Spleen (tissue), 7 donors: ENCODE measurements at regions not wholly inside any gene's neighbourhood (a gene's known extent, or its start where the extent isn't known, plus 50 kb on each side); places are given as distances from the start of the nearest gene placed in this dataset.
"Not testable (repeated sequence)": the region's sequence is repeated elsewhere in the genome, so short reads cannot be mapped to it uniquely, and the experiment has no call there.

Experiments used
- POLR2A ChIP-seq, 3 donors: fragments of 450-650 bp; IDR thresholded peaks; one replicate each; pipeline ENCODE4 v1.5.1; 2017; ENCODE audit warnings: antibody characterized with exemption in 3 of 3, mild to moderate bottlenecking in 1 of 3
- POLR2AphosphoS5 ChIP-seq, 3 donors: sonication (generic); formaldehyde crosslinking; IDR thresholded peaks; one replicate each; pipeline ENCODE4 v1.5.1; 2017; ENCODE audit warnings: antibody characterized with exemption in 3 of 3
- TF ChIP-seq, protein P1 (sequence below), 11 experiments: fragments of 200-600 bp in 7 of 11; fragments of 450-650 bp in 4 of 11; sonication (generic) in 4 of 11; IDR thresholded peaks in 8 of 11; conservative IDR thresholded peaks in 3 of 11; 1 replicate in 7 of 11; 2 replicates in 4 of 11; pipeline versions ENCODE4 v1.4.0 to v1.8.0; 2016 to 2021; ENCODE audit warnings: antibody characterized with exemption in 11 of 11, inconsistent platforms in 4 of 11, mild to moderate bottlenecking in 1 of 11
- donor health status: DM: no; HTN: no; CAD: no; lungs with moderate emphysema.
- donor health status: DM: no; HTN: no; CAD: no.
- donor health status: DM: no; HTN: no; CAD: no.

DNA sequence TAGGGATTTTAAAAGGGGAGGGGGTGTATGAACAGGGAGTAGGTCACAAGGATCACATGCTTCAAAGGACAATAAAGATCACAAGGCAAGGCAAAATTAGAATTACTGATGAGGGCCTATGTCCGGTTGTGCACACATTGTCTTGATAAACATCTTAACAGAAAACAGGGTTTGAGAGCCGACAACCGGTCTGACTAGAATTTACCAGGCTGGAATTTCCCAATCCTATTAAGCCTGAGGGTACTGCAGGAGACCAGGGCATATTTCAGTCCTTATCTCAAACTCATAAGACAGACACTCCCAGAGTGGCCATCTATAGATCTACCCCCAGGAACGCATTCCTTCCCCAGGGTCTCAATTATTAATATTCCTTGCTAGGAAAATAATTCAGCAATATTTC, 292.9 kb downstream of the NKX6-1 start:
- TF ChIP-seq POLR2A, POLR2AphosphoS5 (IDR thresholded peaks at IDR 0.05): not testable (repeated sequence)
- TF ChIP-seq, protein P1, sequence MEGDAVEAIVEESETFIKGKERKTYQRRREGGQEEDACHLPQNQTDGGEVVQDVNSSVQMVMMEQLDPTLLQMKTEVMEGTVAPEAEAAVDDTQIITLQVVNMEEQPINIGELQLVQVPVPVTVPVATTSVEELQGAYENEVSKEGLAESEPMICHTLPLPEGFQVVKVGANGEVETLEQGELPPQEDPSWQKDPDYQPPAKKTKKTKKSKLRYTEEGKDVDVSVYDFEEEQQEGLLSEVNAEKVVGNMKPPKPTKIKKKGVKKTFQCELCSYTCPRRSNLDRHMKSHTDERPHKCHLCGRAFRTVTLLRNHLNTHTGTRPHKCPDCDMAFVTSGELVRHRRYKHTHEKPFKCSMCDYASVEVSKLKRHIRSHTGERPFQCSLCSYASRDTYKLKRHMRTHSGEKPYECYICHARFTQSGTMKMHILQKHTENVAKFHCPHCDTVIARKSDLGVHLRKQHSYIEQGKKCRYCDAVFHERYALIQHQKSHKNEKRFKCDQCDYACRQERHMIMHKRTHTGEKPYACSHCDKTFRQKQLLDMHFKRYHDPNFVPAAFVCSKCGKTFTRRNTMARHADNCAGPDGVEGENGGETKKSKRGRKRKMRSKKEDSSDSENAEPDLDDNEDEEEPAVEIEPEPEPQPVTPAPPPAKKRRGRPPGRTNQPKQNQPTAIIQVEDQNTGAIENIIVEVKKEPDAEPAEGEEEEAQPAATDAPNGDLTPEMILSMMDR (IDR thresholded peaks at IDR 0.05 in 8 of 11, conservative IDR thresholded peaks at IDR 0.05 in 3 of 11), result not testable (repeated sequence)
